ENCODE measurements at regions not wholly inside any gene's neighbourhood (a gene's known extent, or its start where the extent isn't known, plus 50 kb on each side); places are given as distances from the start of the nearest gene placed in this dataset.

DNA sequence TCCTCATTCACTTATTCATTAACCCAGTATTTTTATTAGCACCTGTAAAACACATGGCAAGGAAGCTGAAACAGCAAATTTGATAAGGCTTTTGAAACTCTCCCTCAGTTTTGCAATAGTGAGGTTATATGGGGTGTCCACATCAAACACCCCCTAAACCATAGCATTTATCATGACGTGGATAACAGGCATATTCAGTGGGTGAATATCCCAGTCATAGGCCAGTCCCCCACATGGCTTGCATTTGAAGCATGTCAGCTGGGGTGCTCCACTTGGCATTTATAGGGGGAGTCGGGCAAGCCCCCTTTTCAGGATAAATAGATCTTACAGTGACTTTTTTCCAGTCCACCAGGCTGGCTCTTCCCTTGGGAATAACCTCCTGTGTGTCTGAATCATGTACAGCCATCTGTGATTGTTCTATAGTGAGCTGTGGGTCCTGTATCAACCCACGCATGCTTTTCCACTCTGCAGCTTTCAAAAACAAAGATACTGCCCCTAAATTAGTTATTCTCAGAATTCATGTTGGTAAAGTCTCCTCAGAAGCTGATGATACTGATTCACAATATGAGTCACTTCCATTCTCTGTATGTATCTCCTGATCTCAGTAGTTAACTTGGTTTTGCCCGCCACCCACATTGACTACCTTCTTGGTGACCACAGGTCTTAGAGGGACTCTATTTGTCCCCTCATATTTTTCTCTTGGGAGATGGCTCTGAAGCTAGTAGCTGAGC is 84.4 kb upstream of the SPIN1 start:
- POLR2A ChIA-PET = no interaction called here
- no peaks in the 10 kb centered on the region for H3K9me3 ChIP-seq (ENCODE audit: control extremely low read depth in 1 of 5, control insufficient read depth in 4 of 5, insufficient read depth in 2 of 5, low read depth in 1 of 5, low read length in 4 of 5)
- H3K27me3 ChIP-seq (replicated peaks in 2 of 5; ENCODE audit: control insufficient read depth in 4 of 5, insufficient read depth in 5 of 5, low read length in 4 of 5) = peaks cover 0 to 1% (median 0%) of the 10 kb centered on the region in 5 experiments
- CTCF ChIA-PET = interaction anchor here (0.8 kb wide), 1 partner anchor 9 kb away, joined by 3 read pairs; no protein-coding TSS in a partner anchor
- H3K4me1 ChIP-seq (ENCODE audit: control extremely low read depth in 1 of 4, control insufficient read depth in 4 of 4, insufficient read depth in 4 of 4, low read length in 3 of 4) = no peaks in the 10 kb centered on the region
- no peak overlapping the region for H3K4me3 ChIP-seq (ENCODE audit: control insufficient read depth in 1 of 7, extremely low read depth in 1 of 7, insufficient read depth in 4 of 7, low read depth in 2 of 7, low read length in 6 of 7)
- 93% methylated on average over 3 of the region's 4 CpGs for WGBS (ENCODE audit: insufficient coverage)
- no peak overlapping the region for H3K27ac ChIP-seq (ENCODE audit: insufficient read depth in 1 of 2, low read depth in 1 of 2, low read length in 2 of 2, poor library complexity in 1 of 2, severe bottlenecking in 2 of 2)
- H3K36me3 ChIP-seq (ENCODE audit: control insufficient read depth in 4 of 4, insufficient read depth in 4 of 4, low read length in 3 of 4) = no peaks in the 10 kb centered on the region
- DNase-seq = peak in 2 of 3 donors; percentile 10 to 22

- Histone ChIP-seq H3K9me3 (ENCODE audit: control extremely low read depth in 1 of 5, control insufficient read depth in 4 of 5, insufficient read depth in 2 of 5, low read depth in 1 of 5, low read length in 4 of 5) (no peaks in the 10 kb centered on the region), H3K36me3 (ENCODE audit: control insufficient read depth in 4 of 4, insufficient read depth in 4 of 4, low read length in 3 of 4) (no peaks in the 10 kb centered on the region), H3K4me1 (ENCODE audit: control extremely low read depth in 1 of 4, control insufficient read depth in 4 of 4, insufficient read depth in 4 of 4, low read length in 3 of 4) (no peaks in the 10 kb centered on the region), H3K4me3 (ENCODE audit: control insufficient read depth in 1 of 7, extremely low read depth in 1 of 7, insufficient read depth in 4 of 7, low read depth in 2 of 7, low read length in 6 of 7) (no peak overlapping the region), H3K27me3 (replicated peaks in 2 of 5; ENCODE audit: control insufficient read depth in 4 of 5, insufficient read depth in 5 of 5, low read length in 4 of 5) (peaks cover 0 to 1% (median 0%) of the 10 kb centered on the region in 5 experiments), H3K27ac (ENCODE audit: insufficient read depth in 1 of 2, low read depth in 1 of 2, low read length in 2 of 2, poor library complexity in 1 of 2, severe bottlenecking in 2 of 2) (no peak overlapping the region)
- no peak for DNase-seq
- ChIA-PET CTCF (interaction anchor here (0.7 kb wide), 1 partner anchor 11 kb away, joined by 3 read pairs; no protein-coding TSS in a partner anchor), POLR2A (no interaction called here)
- WGBS (ENCODE audit: insufficient coverage) = 95% methylated on average over 7 of the region's 7 CpGs
Observed at GRCh38 chr9:88302579-88303324, 85.5 kb upstream of the SPIN1 start.

DNA sequence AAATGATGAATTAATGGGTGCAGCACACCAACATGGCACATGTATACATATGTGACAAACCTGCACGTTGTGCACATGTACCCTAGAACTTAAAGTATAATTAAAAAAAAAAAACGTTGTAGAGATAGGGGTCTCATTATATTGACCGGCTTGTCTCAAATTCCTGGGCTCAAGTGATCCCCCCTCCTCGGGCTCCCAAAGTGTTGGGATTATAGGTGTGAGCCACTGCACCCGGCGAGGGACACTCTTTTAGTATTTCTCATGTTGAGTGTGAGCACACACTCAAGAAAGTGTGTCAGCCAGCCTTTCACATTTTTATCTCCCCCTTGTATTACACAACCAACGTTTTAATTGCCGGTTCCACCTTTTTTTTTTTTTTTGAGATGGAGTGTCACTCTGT is 87.7 kb upstream of the SPIN1 start:
- ChIA-PET CTCF (no interaction called here), POLR2A (no interaction called here)
- no peaks in the 10 kb centered on the region for H3K4me1 ChIP-seq (ENCODE audit: control extremely low read depth in 1 of 4, control insufficient read depth in 4 of 4, insufficient read depth in 4 of 4, low read length in 3 of 4)
- H3K36me3 ChIP-seq (ENCODE audit: control insufficient read depth in 4 of 4, insufficient read depth in 4 of 4, low read length in 3 of 4) = no peaks in the 10 kb centered on the region
- no peaks in the 10 kb centered on the region for H3K9me3 ChIP-seq (ENCODE audit: control extremely low read depth in 1 of 5, control insufficient read depth in 4 of 5, insufficient read depth in 2 of 5, low read depth in 1 of 5, low read length in 4 of 5)
- 95% methylated on average over 3 of the region's 8 CpGs for WGBS (ENCODE audit: insufficient coverage)
- no peak overlapping the region for H3K27ac ChIP-seq (ENCODE audit: insufficient read depth in 1 of 2, low read depth in 1 of 2, low read length in 2 of 2, poor library complexity in 1 of 2, severe bottlenecking in 2 of 2)
- H3K4me3 ChIP-seq (ENCODE audit: control insufficient read depth in 1 of 7, extremely low read depth in 1 of 7, insufficient read depth in 4 of 7, low read depth in 2 of 7, low read length in 6 of 7) = no peak overlapping the region
- no peak for DNase-seq
- H3K27me3 ChIP-seq (replicated peaks in 2 of 5; ENCODE audit: control insufficient read depth in 4 of 5, insufficient read depth in 5 of 5, low read length in 4 of 5) = peaks cover 0 to 1% (median 0%) of the 10 kb centered on the region in 5 experiments

- 33% methylated on average over 1 of the region's 5 CpGs for WGBS (ENCODE audit: insufficient coverage)
- peak; percentile 49 to 85 (median 69) for DNase-seq
- POLR2A ChIA-PET = no interaction called here
- Histone ChIP-seq H3K27me3 (replicated peaks in 2 of 5; ENCODE audit: control insufficient read depth in 4 of 5, insufficient read depth in 5 of 5, low read length in 4 of 5) (peaks cover 0 to 2% (median 0%) of the 10 kb centered on the region in 5 experiments), H3K27ac (ENCODE audit: insufficient read depth in 1 of 2, low read depth in 1 of 2, low read length in 2 of 2, poor library complexity in 1 of 2, severe bottlenecking in 2 of 2) (no peak overlapping the region), H3K4me3 (ENCODE audit: control insufficient read depth in 1 of 7, extremely low read depth in 1 of 7, insufficient read depth in 4 of 7, low read depth in 2 of 7, low read length in 6 of 7) (no peak overlapping the region), H3K9me3 (ENCODE audit: control extremely low read depth in 1 of 5, control insufficient read depth in 4 of 5, insufficient read depth in 2 of 5, low read depth in 1 of 5, low read length in 4 of 5) (no peaks in the 10 kb centered on the region), H3K36me3 (ENCODE audit: control insufficient read depth in 4 of 4, insufficient read depth in 4 of 4, low read length in 3 of 4) (no peaks in the 10 kb centered on the region), H3K4me1 (ENCODE audit: control extremely low read depth in 1 of 4, control insufficient read depth in 4 of 4, insufficient read depth in 4 of 4, low read length in 3 of 4) (no peaks in the 10 kb centered on the region)
- CTCF ChIA-PET = no interaction called here
Observed at GRCh38 chr9:88291856-88292255, 96.4 kb upstream of the SPIN1 start.

DNA sequence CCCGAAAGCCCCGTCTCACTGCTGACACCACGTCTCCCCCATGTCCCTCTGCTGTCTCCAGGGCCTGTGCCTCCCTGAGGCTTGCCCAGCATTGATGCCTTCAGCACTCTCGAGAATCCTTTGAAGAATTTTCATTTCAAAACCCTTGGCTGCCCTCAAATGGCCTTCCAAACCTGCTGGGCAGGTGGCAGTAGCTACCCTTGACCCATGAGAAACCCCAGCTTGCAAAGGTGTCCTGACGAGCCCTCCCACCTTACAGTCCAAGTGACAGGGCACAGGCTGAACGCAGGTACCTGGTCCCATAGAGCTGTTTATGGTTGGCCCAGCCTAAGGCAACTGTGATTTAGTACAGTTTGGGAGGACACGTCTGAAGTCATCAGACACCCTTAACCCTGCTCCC is 97.2 kb upstream of the SPIN1 start:
- no peaks in the 10 kb centered on the region for H3K9me3 ChIP-seq (ENCODE audit: control extremely low read depth in 1 of 5, control insufficient read depth in 4 of 5, insufficient read depth in 2 of 5, low read depth in 1 of 5, low read length in 4 of 5)
- ChIA-PET POLR2A (no interaction called here), CTCF (no interaction called here)
- 100% methylated on average over 6 of the region's 7 CpGs for WGBS (ENCODE audit: insufficient coverage)
- H3K36me3 ChIP-seq (ENCODE audit: control insufficient read depth in 4 of 4, insufficient read depth in 4 of 4, low read length in 3 of 4) = no peaks in the 10 kb centered on the region
- no peak overlapping the region for H3K27ac ChIP-seq (ENCODE audit: insufficient read depth in 1 of 2, low read depth in 1 of 2, low read length in 2 of 2, poor library complexity in 1 of 2, severe bottlenecking in 2 of 2)
- no peaks in the 10 kb centered on the region for H3K4me1 ChIP-seq (ENCODE audit: control extremely low read depth in 1 of 4, control insufficient read depth in 4 of 4, insufficient read depth in 4 of 4, low read length in 3 of 4)
- no peak overlapping the region for H3K4me3 ChIP-seq (ENCODE audit: control insufficient read depth in 1 of 7, extremely low read depth in 1 of 7, insufficient read depth in 4 of 7, low read depth in 2 of 7, low read length in 6 of 7)
- peaks cover 0 to 2% (median 0%) of the 10 kb centered on the region in 5 experiments for H3K27me3 ChIP-seq (replicated peaks in 2 of 5; ENCODE audit: control insufficient read depth in 4 of 5, insufficient read depth in 5 of 5, low read length in 4 of 5)
- no peak for DNase-seq

DNA sequence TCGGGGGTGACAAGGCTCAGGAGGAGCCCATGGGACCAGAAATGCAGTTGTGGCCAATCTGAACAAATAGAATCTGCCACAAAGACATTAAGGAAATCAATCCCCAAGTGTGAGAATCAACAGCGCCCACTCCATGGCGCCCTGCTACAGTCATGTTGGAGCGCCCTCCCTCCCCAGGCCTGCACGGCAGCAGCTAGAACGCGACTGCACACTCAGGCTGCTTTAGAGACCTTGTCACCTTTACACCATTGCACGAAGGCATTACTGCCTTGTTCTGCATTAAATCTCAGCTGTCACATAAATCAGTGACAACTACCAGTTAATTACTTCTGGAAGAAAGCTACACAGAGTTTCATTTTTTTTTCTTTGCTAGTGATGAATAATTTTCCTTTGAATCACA is 98.7 kb upstream of the SPIN1 start:
- no peak overlapping the region for H3K4me3 ChIP-seq (ENCODE audit: control insufficient read depth in 1 of 7, extremely low read depth in 1 of 7, insufficient read depth in 4 of 7, low read depth in 2 of 7, low read length in 6 of 7)
- no peak for DNase-seq
- ChIA-PET POLR2A (no interaction called here), CTCF (interaction anchor here (1.1 kb wide), 1 partner anchor 19 kb away, joined by 3 read pairs; no protein-coding TSS in a partner anchor)
- H3K27ac ChIP-seq (ENCODE audit: insufficient read depth in 1 of 2, low read depth in 1 of 2, low read length in 2 of 2, poor library complexity in 1 of 2, severe bottlenecking in 2 of 2) = no peak overlapping the region
- no peaks in the 10 kb centered on the region for H3K4me1 ChIP-seq (ENCODE audit: control extremely low read depth in 1 of 4, control insufficient read depth in 4 of 4, insufficient read depth in 4 of 4, low read length in 3 of 4)
- peaks cover 0 to 4% (median 0%) of the 10 kb centered on the region in 5 experiments for H3K9me3 ChIP-seq (ENCODE audit: control extremely low read depth in 1 of 5, control insufficient read depth in 4 of 5, insufficient read depth in 2 of 5, low read depth in 1 of 5, low read length in 4 of 5)
- H3K36me3 ChIP-seq (ENCODE audit: control insufficient read depth in 4 of 4, insufficient read depth in 4 of 4, low read length in 3 of 4) = no peaks in the 10 kb centered on the region
- WGBS (ENCODE audit: insufficient coverage) = 93% methylated on average over 5 of the region's 8 CpGs
- H3K27me3 ChIP-seq (replicated peaks in 2 of 5; ENCODE audit: control insufficient read depth in 4 of 5, insufficient read depth in 5 of 5, low read length in 4 of 5) = peaks cover 0 to 2% (median 0%) of the 10 kb centered on the region in 5 experiments

DNA sequence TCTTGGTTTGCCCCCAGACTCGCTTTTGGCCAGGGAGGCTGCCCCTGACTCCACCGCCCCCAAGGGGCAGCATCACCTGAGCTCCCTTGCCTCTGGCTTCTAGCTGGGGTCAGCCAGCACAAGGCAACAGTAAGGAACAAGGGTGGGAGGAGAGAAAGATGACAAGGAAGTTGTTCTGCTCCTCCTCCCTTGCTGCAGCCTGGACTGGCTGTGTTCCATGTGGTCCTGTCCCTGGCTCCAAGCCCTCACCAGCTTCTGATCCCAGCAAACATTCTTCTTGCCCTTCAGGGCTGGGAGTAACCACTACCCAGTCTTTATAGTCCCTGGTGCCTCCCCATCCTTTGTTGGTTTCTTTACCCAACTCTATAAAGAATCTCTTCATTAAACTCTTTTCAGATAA is 100.3 kb upstream of the SPIN1 start:
- no peak overlapping the region for H3K4me3 ChIP-seq (ENCODE audit: control insufficient read depth in 1 of 7, extremely low read depth in 1 of 7, insufficient read depth in 4 of 7, low read depth in 2 of 7, low read length in 6 of 7)
- no peak for DNase-seq
- H3K27ac ChIP-seq (ENCODE audit: insufficient read depth in 1 of 2, low read depth in 1 of 2, low read length in 2 of 2, poor library complexity in 1 of 2, severe bottlenecking in 2 of 2) = no peak overlapping the region
- WGBS (ENCODE audit: insufficient coverage) = 100% methylated on average over 2 of the region's 2 CpGs
- H3K36me3 ChIP-seq (ENCODE audit: control insufficient read depth in 4 of 4, insufficient read depth in 4 of 4, low read length in 3 of 4) = no peaks in the 10 kb centered on the region
- H3K9me3 ChIP-seq (ENCODE audit: control extremely low read depth in 1 of 5, control insufficient read depth in 4 of 5, insufficient read depth in 2 of 5, low read depth in 1 of 5, low read length in 4 of 5) = peaks cover 0 to 9% (median 6%) of the 10 kb centered on the region in 5 experiments
- POLR2A ChIA-PET = no interaction called here
- CTCF ChIA-PET = no interaction called here
- no peaks in the 10 kb centered on the region for H3K27me3 ChIP-seq (replicated peaks in 2 of 5; ENCODE audit: control insufficient read depth in 4 of 5, insufficient read depth in 5 of 5, low read length in 4 of 5)
- H3K4me1 ChIP-seq (ENCODE audit: control extremely low read depth in 1 of 4, control insufficient read depth in 4 of 4, insufficient read depth in 4 of 4, low read length in 3 of 4) = no peaks in the 10 kb centered on the region

Measured in common myeloid progenitor, CD34-positive (primary cell).